Uterus (tissue), 2 donors: ENCODE measurements at regions not wholly inside any gene's neighbourhood (a gene's known extent, or its start where the extent isn't known, plus 50 kb on each side); places are given as distances from the start of the nearest gene placed in this dataset.

ENCODE experiments used
- POLR2A ChIP-seq, 2 donors: fragments of 450-650 bp; IDR thresholded peaks; one replicate each; pipeline ENCODE4 v1.6.1; 2016; ENCODE audit warnings: antibody characterized with exemption in 2 of 2, mild to moderate bottlenecking in 1 of 2, moderate library complexity in 1 of 2
- TF ChIP-seq, protein P1 (sequence below), 4 experiments: fragments of 200-600 bp in 2 of 4; fragments of 450-650 bp in 2 of 4; sonication (generic) in 2 of 4; IDR thresholded peaks; one replicate each; pipeline ENCODE4 v1.5.1; 2016 to 2019; ENCODE audit warnings: antibody characterized with exemption in 4 of 4, mild to moderate bottlenecking in 2 of 4, moderate library complexity in 1 of 4

DNA sequence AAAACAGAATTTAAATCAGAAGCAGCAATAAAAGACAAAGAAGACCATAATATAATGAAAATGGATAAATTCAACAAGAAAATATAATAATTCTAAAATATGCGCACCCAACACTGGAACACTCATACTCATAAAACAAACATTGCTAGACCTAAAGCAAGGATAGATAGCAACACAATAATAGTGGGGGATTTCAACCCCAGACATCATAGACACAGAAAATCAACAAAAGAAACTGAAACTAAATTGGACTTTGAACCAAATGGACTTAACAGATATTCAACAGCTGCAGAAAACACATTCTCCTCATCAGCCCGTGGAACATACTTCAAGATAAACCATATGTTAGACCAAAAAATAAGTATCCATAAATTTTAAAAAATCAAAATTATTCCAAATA lies 1552.6 kb downstream of the C4orf33 start:
- TF ChIP-seq, protein P1, sequence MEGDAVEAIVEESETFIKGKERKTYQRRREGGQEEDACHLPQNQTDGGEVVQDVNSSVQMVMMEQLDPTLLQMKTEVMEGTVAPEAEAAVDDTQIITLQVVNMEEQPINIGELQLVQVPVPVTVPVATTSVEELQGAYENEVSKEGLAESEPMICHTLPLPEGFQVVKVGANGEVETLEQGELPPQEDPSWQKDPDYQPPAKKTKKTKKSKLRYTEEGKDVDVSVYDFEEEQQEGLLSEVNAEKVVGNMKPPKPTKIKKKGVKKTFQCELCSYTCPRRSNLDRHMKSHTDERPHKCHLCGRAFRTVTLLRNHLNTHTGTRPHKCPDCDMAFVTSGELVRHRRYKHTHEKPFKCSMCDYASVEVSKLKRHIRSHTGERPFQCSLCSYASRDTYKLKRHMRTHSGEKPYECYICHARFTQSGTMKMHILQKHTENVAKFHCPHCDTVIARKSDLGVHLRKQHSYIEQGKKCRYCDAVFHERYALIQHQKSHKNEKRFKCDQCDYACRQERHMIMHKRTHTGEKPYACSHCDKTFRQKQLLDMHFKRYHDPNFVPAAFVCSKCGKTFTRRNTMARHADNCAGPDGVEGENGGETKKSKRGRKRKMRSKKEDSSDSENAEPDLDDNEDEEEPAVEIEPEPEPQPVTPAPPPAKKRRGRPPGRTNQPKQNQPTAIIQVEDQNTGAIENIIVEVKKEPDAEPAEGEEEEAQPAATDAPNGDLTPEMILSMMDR (IDR thresholded peaks at IDR 0.05): no peak
- TF ChIP-seq POLR2A (IDR thresholded peaks at IDR 0.05): no peak
